H1 (cell line): ENCODE measurements at regions not wholly inside any gene's neighbourhood (a gene's known extent, or its start where the extent isn't known, plus 50 kb on each side); places are given as distances from the start of the nearest gene placed in this dataset.

ENCODE experiments used
- CTCF ChIA-PET: fragments of 300-600 bp; sonication (Branson Sonifier 250); formaldehyde crosslinking; loops from one replicate; lab custom pipeline; 2021; ENCODE audit not compliant: partially characterized antibody; lab: Charles Lee
- POLR2A ChIA-PET: fragments of 300-600 bp; sonication (Branson Sonifier 250); formaldehyde crosslinking; loops from one replicate; lab custom pipeline; 2021; ENCODE audit warnings: inconsistent platforms; ENCODE audit not compliant: partially characterized antibody; lab: Charles Lee
- DNase-seq, 2 experiments: peaks; one replicate each; pipeline versions ENCODE4 v3.0.0 to v3.0.0-alpha.2; 2010 to 2022; ENCODE audit warnings: low spot score in 2 of 2, low read depth in 1 of 2, mixed read lengths in 1 of 2
- FAIRE-seq: peaks from 2 replicates; lab custom pipeline; 2011; peaks lifted over from hg19 to GRCh38; lab: Jason Lieb, UNC
- H2AFZ ChIP-seq: 2 replicates; pipeline ENCODE4 v1.8.1; 2012; ENCODE audit warnings: low read length, inconsistent platforms
- H2AK5ac ChIP-seq: 2 replicates; pipeline ENCODE4 v1.6.1; 2013; ENCODE audit warnings: low read depth, low read length
- H2BK120ac ChIP-seq: replicated peaks from 2 replicates; pipeline ENCODE3; 2013; ENCODE audit warnings: low read depth, low read length, inconsistent platforms
- H2BK12ac ChIP-seq: 2 replicates; pipeline ENCODE4 v1.6.1; 2013; ENCODE audit warnings: low read depth, low read length
- H2BK15ac ChIP-seq: 2 replicates; pipeline ENCODE4 v1.6.1; 2013; ENCODE audit warnings: low read length
- H2BK20ac ChIP-seq: 2 replicates; pipeline ENCODE4 v1.6.1; 2013; ENCODE audit warnings: low read length
- H2BK5ac ChIP-seq: 2 replicates; pipeline ENCODE4 v1.6.1; 2013; ENCODE audit warnings: low read depth, low read length
- H3K14ac ChIP-seq: 2 replicates; pipeline ENCODE4 v1.6.1; 2013; ENCODE audit warnings: inconsistent platforms; ENCODE audit not compliant: insufficient read length
- H3K18ac ChIP-seq: 2 replicates; pipeline ENCODE4 v1.6.1; 2013; ENCODE audit warnings: low read length; ENCODE audit errors: extremely low read depth
- H3K23ac ChIP-seq: 2 replicates; pipeline ENCODE4 v1.6.1; 2013; ENCODE audit warnings: inconsistent platforms; ENCODE audit not compliant: insufficient read length
- H3K23me2 ChIP-seq: 2 replicates; pipeline ENCODE4 v1.6.1; 2013; ENCODE audit warnings: low read depth, low read length
- H3K27ac ChIP-seq: 2 replicates; pipeline ENCODE4 v1.6.1; 2011; ENCODE audit warnings: low read depth, low read length, inconsistent platforms
- H3K27me3 ChIP-seq, 4 experiments: replicated peaks in 1 of 4; 1 replicate in 1 of 4; 2 replicates in 3 of 4; pipeline versions ENCODE4 v1.6.1 to v1.8.1; 2011 to 2013; ENCODE audit warnings: low read length in 3 of 4, mild to moderate bottlenecking in 3 of 4, inconsistent platforms in 2 of 4, mixed read lengths in 2 of 4, moderate library complexity in 1 of 4; ENCODE audit not compliant: control insufficient read depth in 3 of 4, insufficient read depth in 3 of 4; ENCODE audit errors: extremely low read depth in 1 of 4
- H3K36me3 ChIP-seq, 4 experiments: 2 replicates each; pipeline versions ENCODE4 v1.6.1 to v1.8.1; 2011 to 2013; ENCODE audit warnings: mild to moderate bottlenecking in 4 of 4, low read length in 3 of 4, moderate library complexity in 2 of 4, control low read depth in 1 of 4, inconsistent platforms in 1 of 4; ENCODE audit not compliant: insufficient read depth in 4 of 4, control insufficient read depth in 2 of 4
- H3K4ac ChIP-seq: replicated peaks from 2 replicates; pipeline ENCODE3; 2013; ENCODE audit warnings: low read length, low read depth, mixed read lengths, inconsistent platforms; ENCODE audit not compliant: insufficient read length
- H3K4me1 ChIP-seq, 4 experiments: replicated peaks in 1 of 4; 1 replicate in 1 of 4; 2 replicates in 3 of 4; pipeline versions ENCODE4 v1.6.1 to v1.8.1; 2011 to 2013; ENCODE audit warnings: low read length in 3 of 4, inconsistent platforms in 2 of 4, mixed read lengths in 1 of 4; ENCODE audit not compliant: insufficient read depth in 4 of 4, control insufficient read depth in 3 of 4
- H3K4me2 ChIP-seq, 2 experiments: 2 replicates each; pipeline versions ENCODE4 v1.6.1 to v1.8.1; 2011 to 2013; ENCODE audit warnings: low read depth in 2 of 2, low read length in 2 of 2, control low read depth in 1 of 2, inconsistent platforms in 1 of 2, mild to moderate bottlenecking in 1 of 2; ENCODE audit not compliant: insufficient read depth in 1 of 2
- H3K4me3 ChIP-seq, 4 experiments: fragments of 200-600, 300-600 bp in 1 of 4; sonication (generic), shearing (Covaris generic), sonication (Bioruptor Twin) in 1 of 4; 2 replicates each; pipeline versions ENCODE4 v1.5.1 to v1.8.1; 2011 to 2016; ENCODE audit warnings: low read length in 4 of 4, low read depth in 3 of 4, control low read depth in 2 of 4, inconsistent platforms in 2 of 4, mild to moderate bottlenecking in 2 of 4, mixed read lengths in 1 of 4, moderate library complexity in 1 of 4; ENCODE audit not compliant: insufficient read depth in 2 of 4; ENCODE audit errors: extremely low read depth in 1 of 4
- H3K56ac ChIP-seq: replicated peaks from 2 replicates; pipeline ENCODE3; 2013; ENCODE audit warnings: low read depth, mild to moderate bottlenecking, mixed read lengths, low read length, inconsistent platforms; ENCODE audit not compliant: insufficient read length
- H3K79me1 ChIP-seq: 2 replicates; pipeline ENCODE4 v1.6.1; 2013; ENCODE audit warnings: low read depth, low read length, control low read depth
- H3K79me2 ChIP-seq, 2 experiments: 2 replicates each; pipeline versions ENCODE4 v1.6.1 to v1.8.1; 2012 to 2013; ENCODE audit warnings: low read length in 2 of 2, mild to moderate bottlenecking in 2 of 2, inconsistent platforms in 1 of 2; ENCODE audit not compliant: insufficient read depth in 2 of 2, control insufficient read depth in 1 of 2
- H3K9ac ChIP-seq, 4 experiments: replicated peaks in 1 of 4; 1 replicate in 1 of 4; 2 replicates in 3 of 4; pipeline versions ENCODE4 v1.6.1 to v1.8.1; 2011 to 2013; ENCODE audit warnings: low read depth in 3 of 4, low read length in 3 of 4, control low read depth in 2 of 4, mild to moderate bottlenecking in 2 of 4, moderate library complexity in 2 of 4, inconsistent platforms in 1 of 4; ENCODE audit errors: extremely low read depth in 1 of 4
- H3K9me3 ChIP-seq, 2 experiments: 2 replicates each; pipeline versions ENCODE4 v1.6.1 to v1.8.1; 2012 to 2013; ENCODE audit warnings: mild to moderate bottlenecking in 2 of 2, moderate library complexity in 2 of 2, control low read depth in 1 of 2, inconsistent platforms in 1 of 2, low read depth in 1 of 2, low read length in 1 of 2, mixed read lengths in 1 of 2; ENCODE audit not compliant: insufficient read depth in 2 of 2
- H4K20me1 ChIP-seq, 2 experiments: replicated peaks in 1 of 2; 2 replicates each; pipeline versions ENCODE3 to v1.8.1; 2011 to 2013; ENCODE audit warnings: inconsistent platforms in 2 of 2, low read length in 2 of 2, mild to moderate bottlenecking in 1 of 2; ENCODE audit not compliant: insufficient read depth in 2 of 2, control insufficient read depth in 1 of 2
- H4K5ac ChIP-seq: 2 replicates; pipeline ENCODE4 v1.6.1; 2013; ENCODE audit warnings: low read length, low read depth, mixed read lengths, inconsistent platforms; ENCODE audit not compliant: insufficient read length
- H4K8ac ChIP-seq: 2 replicates; pipeline ENCODE4 v1.8.0; 2013; ENCODE audit warnings: mild to moderate bottlenecking, moderate library complexity, low read length, inconsistent platforms; ENCODE audit not compliant: insufficient read depth; ENCODE audit errors: extremely low read depth
- H4K91ac ChIP-seq: replicated peaks from 2 replicates; pipeline ENCODE3; 2013; ENCODE audit warnings: low read length, mixed read lengths, inconsistent platforms; ENCODE audit not compliant: insufficient read length
- CBX5 ChIP-seq: fragments of 300-800, 300-1000 bp; sonication (generic); IDR thresholded peaks from 2 replicates; pipeline ENCODE4 v1.7.1; 2016; ENCODE audit warnings: antibody characterized with exemption, low read length, low read depth
- POU5F1 ChIP-seq: IDR thresholded peaks from 2 replicates; pipeline ENCODE4 v1.6.1; 2011; ENCODE audit warnings: low read depth, mild to moderate bottlenecking, low read length, moderate library complexity
- RAD21 ChIP-seq, 2 experiments: IDR thresholded peaks in 1 of 2; conservative IDR thresholded peaks in 1 of 2; 2 replicates each; pipeline ENCODE4 v1.6.1; 2011; ENCODE audit warnings: low read depth in 2 of 2, low read length in 2 of 2, improper control_type of control experiment in 1 of 2, inconsistent platforms in 1 of 2, mild to moderate bottlenecking in 1 of 2, moderate library complexity in 1 of 2
- RFX5 ChIP-seq: IDR thresholded peaks from 2 replicates; pipeline ENCODE4 v1.6.1; 2011; ENCODE audit warnings: low read depth, low read length, improper control_type of control experiment, borderline replicate concordance
- RNF2 ChIP-seq: fragments of 200-900, 300-1000 bp; sonication (generic); IDR thresholded peaks from 2 replicates; pipeline ENCODE4 v1.7.1; 2016; ENCODE audit warnings: borderline replicate concordance, low read depth, mild to moderate bottlenecking, antibody characterized with exemption, low read length; ENCODE audit not compliant: poor library complexity, severe bottlenecking; ENCODE audit errors: missing control alignments
- SAP30 ChIP-seq: fragments of 300-600 bp; sonication (generic); IDR thresholded peaks from 2 replicates; pipeline ENCODE4 v1.7.1; 2012; ENCODE audit warnings: low read length, moderate library complexity, mild to moderate bottlenecking, inconsistent platforms; ENCODE audit not compliant: insufficient read depth, insufficient replicate concordance
- SIN3A ChIP-seq, 2 experiments: IDR thresholded peaks in 1 of 2; conservative IDR thresholded peaks in 1 of 2; 2 replicates each; pipeline ENCODE4 v1.6.1; 2011 to 2012; ENCODE audit warnings: low read length in 2 of 2, improper control_type of control experiment in 1 of 2, low read depth in 1 of 2, mild to moderate bottlenecking in 1 of 2
- WGBS, 2 experiments: shearing (Covaris generic) in 1 of 2; methylation state at CpG; one replicate each; pipeline versions ENCODE4 v1.1.6 to v1.1.7; 2013 to 2015; ENCODE audit warnings: low lambda C conversion rate in 2 of 2, mixed read lengths in 2 of 2, inconsistent platforms in 1 of 2, low coverage in 1 of 2, missing lambda C conversion rate in 1 of 2; ENCODE audit not compliant: insufficient replicate concordance in 2 of 2, insufficient coverage in 1 of 2, insufficient read length in 1 of 2; ENCODE audit errors: extremely low coverage in 1 of 2, missing lambda C conversion rate in 1 of 2; 5-methylcytosine and 5-hydroxymethylcytosine counted together

- POLR2A ChIA-PET = no interaction called here
- DNase-seq = no peak
- H2BK20ac ChIP-seq = peak overlapping the region; percentile 53
- CTCF ChIA-PET = interaction anchor here (0.8 kb wide), 1 partner anchor 158 kb away, joined by 3 read pairs; no protein-coding TSS in a partner anchor
- H3K4me2 ChIP-seq = peak overlapping the region; percentile 56; a peak in 3 of 4 replicates
- WGBS, 2 experiments = 80% methylated on average over 7 of the region's 7 CpGs; no CpG with 5 or more reads in 1 of the 2 experiments
- no peak overlapping the region for H2AFZ ChIP-seq
- no peak overlapping the region for H3K56ac ChIP-seq
- H3K36me3 ChIP-seq = no peaks in the 10 kb centered on the region
- H3K27me3 ChIP-seq = no peaks in the 10 kb centered on the region
- H4K20me1 ChIP-seq = no peaks in the 10 kb centered on the region
- H3K79me2 ChIP-seq = no peaks in the 10 kb centered on the region
- no peaks in the 10 kb centered on the region for H3K79me1 ChIP-seq
- H4K5ac ChIP-seq = peak overlapping the region; percentile 23
- H3K4me1 ChIP-seq = peaks cover 7 to 16% (median 9%) of the 10 kb centered on the region in 4 experiments
- H3K9ac ChIP-seq = no peak overlapping the region
- H3K4ac ChIP-seq = peak overlapping the region; percentile 84
- H3K18ac ChIP-seq = peak overlapping the region; percentile 39; the same call in 1 of the 2 replicates
- no peak overlapping the region for H3K14ac ChIP-seq
- H3K4me3 ChIP-seq = peak overlapping the region in 1 of 4 experiments; percentile 18; a peak in 1 of 8 replicates
- H2BK15ac ChIP-seq = no peak overlapping the region
- H3K23ac ChIP-seq = no peak overlapping the region
- H3K23me2 ChIP-seq = peaks cover 5% of the 10 kb centered on the region; the same call in 1 of the 2 replicates
- H4K91ac ChIP-seq = peak overlapping the region; percentile 14
- H2AK5ac ChIP-seq = no peak overlapping the region
- no peak for TF ChIP-seq SIN3A (conservative IDR thresholded peaks at IDR 0.05 in 1 of 2, IDR thresholded peaks at IDR 0.05 in 1 of 2; ENCODE audit: low read depth in 1 of 2, low read length in 2 of 2)
- TF ChIP-seq SAP30 = no peak
- no peak for TF ChIP-seq CBX5
- no peak for TF ChIP-seq RNF2
- no peak for TF ChIP-seq RFX5
- TF ChIP-seq POU5F1 = no peak
- no peak for TF ChIP-seq RAD21 (IDR thresholded peaks at IDR 0.05 in 1 of 2, conservative IDR thresholded peaks at IDR 0.05 in 1 of 2; ENCODE audit: low read depth in 2 of 2, low read length in 2 of 2)
- no peak overlapping the region for H3K27ac ChIP-seq
- H2BK5ac ChIP-seq = peak overlapping the region; percentile 16; the same call in 1 of the 2 replicates
- no peak for FAIRE-seq
- H2BK12ac ChIP-seq = peak overlapping the region; percentile 42; the same call in 1 of the 2 replicates
- peak overlapping the region; percentile 73 for H2BK120ac ChIP-seq
- no peaks in the 10 kb centered on the region for H3K9me3 ChIP-seq
- no peak overlapping the region for H4K8ac ChIP-seq
Observed at GRCh38 chr11:15471048-15471894, 356.5 kb downstream of the INSC start.
